ENCODE measurements at regions not wholly inside any gene's neighbourhood (a gene's known extent, or its start where the extent isn't known, plus 50 kb on each side); places are given as distances from the start of the nearest gene placed in this dataset.

- Histone ChIP-seq H4K20me1 (ENCODE audit: insufficient read depth, low read length) (no peaks in the 10 kb centered on the region), H3K9me3 (replicated peaks in 1 of 2; ENCODE audit: control insufficient read depth in 1 of 2, insufficient read depth in 1 of 2, low read length in 2 of 2) (peaks cover 0 to 4% of the 10 kb centered on the region in 2 donors), H3K4me2 (replicated peaks; ENCODE audit: extremely low read depth, low read length, poor library complexity, severe bottlenecking) (no peak overlapping the region), H3K36me3 (replicated peaks in 1 of 2; ENCODE audit: control insufficient read depth in 1 of 2, insufficient read depth in 2 of 2, low read length in 2 of 2) (no peaks in the 10 kb centered on the region), H3K9ac (ENCODE audit: insufficient read depth, low read length, poor library complexity, severe bottlenecking) (no peak overlapping the region), H3K27me3 (ENCODE audit: control insufficient read depth in 2 of 2, insufficient read depth in 2 of 2, low read length in 2 of 2) (no peaks in the 10 kb centered on the region), H3K4me3 (replicated peaks in 1 of 3; ENCODE audit: low read depth in 2 of 3, low read length in 3 of 3) (no peak overlapping the region), H3K79me2 (ENCODE audit: insufficient read depth, low read length) (no peaks in the 10 kb centered on the region), H3K4me1 (ENCODE audit: control insufficient read depth in 1 of 2, insufficient read depth in 2 of 2, low read length in 2 of 2) (no peaks in the 10 kb centered on the region), H3K27ac (ENCODE audit: low read depth in 1 of 2, low read length in 2 of 2) (no peak overlapping the region), H2AFZ (ENCODE audit: insufficient read depth, low read depth, low read length, poor library complexity, severe bottlenecking) (no peak overlapping the region)
- no peaks in the 10 kb centered on the region for H3K4me1 Mint-ChIP-seq
- intact Hi-C loops (cut with micrococcal nuclease) = no loop called here
- no peaks in the 10 kb centered on the region for H3K36me3 Mint-ChIP-seq
- TF ChIP-seq CTCF (IDR thresholded peaks at IDR 0.05) = no peak
- H3K27ac Mint-ChIP-seq = no peak overlapping the region
- DNase-seq = no peak
- WGBS (ENCODE audit: insufficient coverage) = no CpG with 5 or more reads among the region's 3 CpGs
- no peaks in the 10 kb centered on the region for H3K27me3 Mint-ChIP-seq (ENCODE audit: low read depth in 3 of 3)
- peaks cover 0 to 1% (median 0%) of the 10 kb centered on the region in 7 donors for H3K9me3 Mint-ChIP-seq
- H3K4me3 Mint-ChIP-seq = no peak overlapping the region
These were observed 819.8 kb upstream of the PCDH7 start for GRCh38 chr4:29900336-29900735.

DNA sequence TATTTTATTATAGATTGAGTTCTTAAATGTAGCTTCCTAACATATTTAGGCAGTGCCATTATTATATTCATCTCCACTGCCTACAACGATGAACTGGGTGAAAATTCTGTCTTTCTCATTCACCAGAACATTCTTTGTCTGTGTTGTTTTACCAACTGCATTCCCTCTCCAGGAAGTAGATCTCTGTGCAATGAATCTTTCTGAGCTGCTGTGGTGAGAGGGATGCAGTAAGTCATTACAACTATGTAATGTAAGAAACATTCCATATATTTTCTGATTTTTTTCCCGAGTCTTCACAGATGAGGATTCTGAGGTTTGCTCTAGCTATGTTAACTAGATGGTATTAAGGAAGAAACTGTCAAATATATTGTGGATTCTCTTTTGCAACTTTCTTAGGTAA, 811.9 kb upstream of the PCDH7 start:
- no peak overlapping the region for H2AFZ ChIP-seq (ENCODE audit: insufficient read depth, low read depth, low read length, poor library complexity, severe bottlenecking)
- no peak for TF ChIP-seq CTCF (IDR thresholded peaks at IDR 0.05)
- no peak overlapping the region for H3K4me3 Mint-ChIP-seq
- H3K4me2 ChIP-seq (replicated peaks; ENCODE audit: extremely low read depth, low read length, poor library complexity, severe bottlenecking) = no peak overlapping the region
- H3K9ac ChIP-seq (ENCODE audit: insufficient read depth, low read length, poor library complexity, severe bottlenecking) = no peak overlapping the region
- H3K36me3 ChIP-seq (replicated peaks in 1 of 2; ENCODE audit: control insufficient read depth in 1 of 2, insufficient read depth in 2 of 2, low read length in 2 of 2) = no peaks in the 10 kb centered on the region
- H4K20me1 ChIP-seq (ENCODE audit: insufficient read depth, low read length) = no peaks in the 10 kb centered on the region
- H3K4me1 ChIP-seq (ENCODE audit: control insufficient read depth in 1 of 2, insufficient read depth in 2 of 2, low read length in 2 of 2) = no peaks in the 10 kb centered on the region
- no peaks in the 10 kb centered on the region for H3K36me3 Mint-ChIP-seq
- H3K27me3 Mint-ChIP-seq (ENCODE audit: low read depth in 3 of 3) = no peaks in the 10 kb centered on the region
- H3K9me3 ChIP-seq (replicated peaks in 1 of 2; ENCODE audit: control insufficient read depth in 1 of 2, insufficient read depth in 1 of 2, low read length in 2 of 2) = peaks cover 6 to 9% of the 10 kb centered on the region in 2 donors
- no peaks in the 10 kb centered on the region for H3K79me2 ChIP-seq (ENCODE audit: insufficient read depth, low read length)
- no peak overlapping the region for H3K27ac Mint-ChIP-seq
- H3K27ac ChIP-seq (ENCODE audit: low read depth in 1 of 2, low read length in 2 of 2) = no peak overlapping the region
- no peak overlapping the region for H3K4me3 ChIP-seq (replicated peaks in 1 of 3; ENCODE audit: low read depth in 2 of 3, low read length in 3 of 3)
- no peak for DNase-seq
- no CpG with 5 or more reads among the region's 2 CpGs for WGBS (ENCODE audit: insufficient coverage)
- intact Hi-C loops (cut with micrococcal nuclease) = no loop called here
- H3K9me3 Mint-ChIP-seq = peaks cover 0 to 10% (median 3%) of the 10 kb centered on the region in 7 donors
- no peaks in the 10 kb centered on the region for H3K4me1 Mint-ChIP-seq
- H3K27me3 ChIP-seq (ENCODE audit: control insufficient read depth in 2 of 2, insufficient read depth in 2 of 2, low read length in 2 of 2) = no peaks in the 10 kb centered on the region

Measured in CD14-positive monocyte (primary cell).